HG02642 (cell line): ENCODE measurements at regions not wholly inside any gene's neighbourhood (a gene's known extent, or its start where the extent isn't known, plus 50 kb on each side); places are given as distances from the start of the nearest gene placed in this dataset.

Source experiments
- ATAC-seq: cut with Tn5 transposase; IDR thresholded peaks from one replicate; pipeline ENCODE4 v1.9.1; 2021; ENCODE audit warnings: mild to moderate bottlenecking; ENCODE audit not compliant: unreplicated experiment, poor library complexity

- ATAC-seq: no peak
Measured at GRCh38 chr13:30359991-30360390, 52.6 kb upstream of the KATNAL1 start.

- ATAC-seq: no peak
Measured at GRCh38 chr13:30360586-30360985, 53.2 kb upstream of the KATNAL1 start.

DNA sequence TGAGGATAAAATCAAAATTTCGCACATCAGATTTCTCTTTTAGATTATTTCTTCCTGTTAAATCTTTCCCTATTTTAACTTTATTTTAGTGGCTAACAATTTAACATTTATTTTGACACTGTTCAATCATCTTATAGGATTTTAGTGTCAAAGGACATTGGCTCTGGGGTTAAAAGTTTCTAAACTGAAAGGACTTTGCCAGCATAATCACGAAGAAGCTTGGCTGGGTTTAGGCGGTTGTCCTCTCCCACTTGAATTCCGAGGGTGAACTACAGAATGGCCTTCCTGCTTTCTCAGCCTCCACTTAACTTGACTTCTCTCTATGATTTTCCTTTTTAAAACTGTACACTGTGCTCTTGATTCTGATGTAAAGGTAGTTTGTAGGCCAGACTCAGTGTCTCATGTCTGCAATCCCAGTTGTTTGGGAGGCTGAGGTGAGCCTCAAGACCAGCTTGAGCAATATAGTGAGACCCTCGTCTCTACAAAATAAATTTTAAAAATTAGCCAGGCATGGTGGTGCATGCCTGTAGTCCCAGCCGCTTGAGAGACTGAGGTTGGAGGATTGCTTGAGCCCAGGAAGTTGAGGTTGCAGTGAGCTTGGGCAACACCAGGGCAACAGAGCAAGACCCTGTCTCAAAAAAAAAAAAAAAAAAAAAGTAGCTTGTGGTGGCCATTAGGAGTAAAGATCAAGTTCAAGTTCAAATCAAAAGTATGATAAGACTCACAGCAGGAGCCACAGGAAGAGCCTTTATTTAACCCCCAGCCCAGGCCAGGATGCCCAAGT lies 54.8 kb upstream of the KATNAL1 start:
- no peak for ATAC-seq

GRCh38 chr13:30362869-30363268 lies 55.5 kb upstream of the KATNAL1 start:
- no peak for ATAC-seq

DNA sequence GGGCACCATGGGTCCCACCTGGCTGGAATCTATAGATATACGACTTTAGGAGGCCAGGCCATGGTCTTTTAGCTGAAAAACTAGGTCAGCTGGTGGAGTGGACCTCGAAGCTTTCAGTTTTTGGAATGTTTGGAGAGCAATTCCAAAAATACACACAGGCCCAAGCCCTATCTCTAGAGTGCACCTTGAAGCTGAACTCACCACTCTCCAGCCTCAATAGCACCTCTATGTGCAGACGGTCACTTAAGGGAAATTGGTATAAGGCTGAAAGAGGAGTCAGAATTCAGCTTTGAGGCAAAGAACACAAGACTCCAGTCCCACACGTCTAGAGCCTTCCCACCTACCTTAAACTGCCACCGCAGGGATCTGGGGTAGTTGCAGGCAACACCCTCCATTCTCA lies 56.4 kb upstream of the KATNAL1 start:
- ATAC-seq: no peak

GRCh38 chr13:30364133-30364532 lies 56.8 kb upstream of the KATNAL1 start:
- no peak for ATAC-seq

DNA sequence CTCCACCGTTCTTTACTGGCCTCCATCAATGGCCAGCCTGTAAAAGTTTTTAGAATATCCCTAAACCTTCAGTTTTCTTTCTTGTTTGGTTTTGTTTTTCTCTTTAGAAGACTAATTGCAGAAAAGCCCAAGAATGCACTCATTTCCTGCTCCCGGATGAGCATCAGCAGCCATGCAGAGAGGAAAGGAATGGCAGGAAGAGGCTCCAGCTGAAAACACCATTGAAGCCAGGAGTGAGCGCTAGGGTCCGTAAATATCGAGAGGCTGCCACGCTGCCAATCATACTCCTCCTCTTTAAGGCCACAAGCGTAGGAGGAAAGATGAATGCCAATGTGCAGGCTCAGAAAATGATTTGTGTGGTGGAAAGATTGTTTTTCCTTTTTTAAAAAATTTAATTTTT lies 57.4 kb upstream of the UBE2L5 start:
- ATAC-seq: no peak

GRCh38 chr13:30366088-30366487 lies 56.2 kb upstream of the UBE2L5 start:
- no peak for ATAC-seq

DNA sequence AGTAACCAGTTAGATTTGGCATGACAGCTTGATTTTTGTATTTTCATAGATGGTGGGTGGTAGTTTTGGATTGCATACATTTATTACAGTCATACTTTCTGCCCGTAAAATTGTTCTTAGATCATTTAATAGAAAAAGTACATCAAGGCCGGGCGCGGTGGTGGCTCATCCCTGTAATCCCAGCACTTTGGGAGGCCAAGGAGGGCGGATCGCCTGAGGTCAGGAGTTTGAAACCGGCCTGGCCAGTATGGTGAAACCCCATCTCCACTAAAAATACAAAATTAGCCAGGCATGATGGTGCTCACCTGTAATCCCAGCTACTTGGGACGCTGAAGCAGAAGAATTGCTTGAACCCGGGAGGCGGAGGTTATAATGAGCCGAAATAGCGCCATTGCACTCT lies 55.0 kb upstream of the UBE2L5 start:
- ATAC-seq: no peak

GRCh38 chr13:30370146-30370545 lies 52.1 kb upstream of the UBE2L5 start:
- no peak for ATAC-seq

DNA sequence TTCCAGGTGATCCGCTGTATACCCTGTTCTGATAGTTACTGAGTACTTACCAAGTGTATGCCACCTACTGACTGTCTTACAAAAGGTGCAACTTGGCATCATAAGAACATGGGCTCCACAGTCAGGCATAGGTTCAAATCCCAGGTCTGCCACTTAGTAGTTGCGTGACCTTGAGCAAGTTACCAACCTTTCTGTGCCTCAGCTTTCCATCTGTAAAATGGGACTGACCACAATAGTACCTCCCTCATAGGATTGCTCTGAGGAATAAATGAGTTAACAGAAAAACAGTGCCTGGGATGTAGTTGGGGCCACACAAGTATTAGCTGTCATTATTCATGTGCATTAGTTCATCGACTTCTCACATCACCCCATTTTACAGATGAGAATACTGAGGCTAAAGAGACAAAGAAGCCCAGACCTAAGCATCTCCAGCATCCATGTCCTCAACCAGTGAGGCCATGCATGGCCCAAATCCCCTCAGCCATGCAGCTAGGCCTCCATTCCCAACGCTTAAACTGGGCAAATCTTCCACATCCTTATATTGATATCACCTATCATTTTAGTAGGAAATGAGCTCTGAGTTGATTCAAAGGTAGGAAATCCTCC lies 51.3 kb upstream of the UBE2L5 start:
- ATAC-seq: no peak

DNA sequence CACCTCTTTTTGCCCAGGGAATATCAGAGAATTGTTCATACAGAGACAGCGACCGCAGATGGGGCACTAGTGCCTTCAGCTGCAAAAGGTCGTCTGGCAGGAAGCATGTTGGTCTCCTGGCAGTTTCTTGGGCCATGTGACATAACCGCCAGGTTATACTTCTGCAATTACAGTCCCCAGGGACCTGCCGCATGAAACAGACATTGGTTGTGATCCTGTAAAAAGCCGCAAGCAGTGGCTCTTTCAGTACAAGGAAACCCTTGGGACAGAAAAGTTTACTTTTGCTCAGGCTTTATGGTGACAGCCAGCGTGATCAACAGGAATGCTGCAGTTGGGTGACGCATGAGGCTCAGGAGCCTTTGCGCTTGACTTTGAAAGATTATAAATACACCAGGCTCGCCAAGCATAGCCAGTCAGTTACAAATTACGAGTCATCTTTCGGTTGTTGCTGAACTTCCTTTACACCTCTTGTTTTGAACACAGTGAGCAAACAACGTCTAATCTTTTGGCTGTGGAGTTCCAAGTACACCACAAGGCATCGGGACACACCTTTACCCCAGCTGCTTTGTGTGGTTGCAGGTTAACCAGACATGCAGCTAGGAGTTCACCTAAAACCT lies 50.5 kb upstream of the UBE2L5 start:
- peak; percentile 77 for ATAC-seq
